ENCODE measurements at regions not wholly inside any gene's neighbourhood (a gene's known extent, or its start where the extent isn't known, plus 50 kb on each side); places are given as distances from the start of the nearest gene placed in this dataset.

- TF ChIP-seq ZFX (IDR thresholded peaks at IDR 0.05), result no peak
- no peak for TF ChIP-seq CTCF (conservative IDR thresholded peaks at IDR 0.05)
- no peak overlapping the region for H3K27ac ChIP-seq
Observed at GRCh38 chr17:79203016-79203415, 128.4 kb downstream of the ENGASE start.

- TF ChIP-seq CTCF (conservative IDR thresholded peaks at IDR 0.05) (no peak), ZFX (IDR thresholded peaks at IDR 0.05) (no peak)
- H3K27ac ChIP-seq, result no peak overlapping the region
Observed at GRCh38 chr17:79202480-79202879, 127.9 kb downstream of the ENGASE start.

- TF ChIP-seq ZFX (IDR thresholded peaks at IDR 0.05) (no peak), CTCF (conservative IDR thresholded peaks at IDR 0.05) (no peak)
Observed at GRCh38 chr17:79201536-79202227, 127.1 kb downstream of the ENGASE start.

GRCh38 chr17:79201119-79201518 is 126.5 kb downstream of the ENGASE start:
- H3K27ac ChIP-seq, result no peak overlapping the region
- no peak for TF ChIP-seq CTCF (conservative IDR thresholded peaks at IDR 0.05)
- TF ChIP-seq ZFX (IDR thresholded peaks at IDR 0.05), result no peak

More at GRCh38 chr17:79201536-79202227, 127.1 kb downstream of the ENGASE start:
- no peak overlapping the region for H3K27ac ChIP-seq

- TF ChIP-seq ZFX (IDR thresholded peaks at IDR 0.05) (no peak), CTCF (conservative IDR thresholded peaks at IDR 0.05) (no peak)
Observed at GRCh38 chr17:79196913-79197312, 122.3 kb downstream of the ENGASE start.

GRCh38 chr17:79192503-79193351 is 118.1 kb downstream of the ENGASE start:
- TF ChIP-seq ZFX (IDR thresholded peaks at IDR 0.05), result no peak
- TF ChIP-seq CTCF (conservative IDR thresholded peaks at IDR 0.05), result no peak
- no peak overlapping the region for H3K27ac ChIP-seq

More at GRCh38 chr17:79196913-79197312, 122.3 kb downstream of the ENGASE start:
- H3K27ac ChIP-seq, result no peak overlapping the region

Data from C4-2B (cell line).